IMR-90 (cell line): ENCODE measurements at regions not wholly inside any gene's neighbourhood (a gene's known extent, or its start where the extent isn't known, plus 50 kb on each side); places are given as distances from the start of the nearest gene placed in this dataset.

Experiments used
- ATAC-seq: fragments of 200-7000 bp; cut with Tn5 transposase; 2 replicates; pipeline ENCODE4 v1.9.1; 2020; ENCODE audit warnings: low read depth, mild to moderate bottlenecking, moderate library complexity
- BruUV-seq: library from RNA; stranded (reverse); fragments of 400-500 nt; replicated peaks from 2 replicates; lab custom pipeline; 2021; lab: Mats Ljungman, UMichigan
- CTCF ChIA-PET: fragments of 300-600 bp; formaldehyde crosslinking; extraction: SDS; loops from one replicate; lab custom pipeline; 2021; ENCODE audit warnings: antibody characterized with exemption; lab: Yijun Ruan, JAX
- POLR2A ChIA-PET: fragments of 300-600 bp; sonication (Branson Sonifier 250); formaldehyde crosslinking; loops from one replicate; lab custom pipeline; 2022; ENCODE audit warnings: antibody characterized with exemption; ENCODE audit not compliant: unreplicated experiment; lab: Charles Lee
- DNase-seq: peaks from one replicate; pipeline ENCODE4 v3.0.0; 2013
- H2AFZ ChIP-seq: replicated peaks from 2 replicates; pipeline ENCODE3; 2013; ENCODE audit warnings: low read length, mild to moderate bottlenecking; ENCODE audit not compliant: poor library complexity
- H2AK5ac ChIP-seq: 2 replicates; pipeline ENCODE4 v1.6.1; 2013; ENCODE audit warnings: low read depth, low read length, inconsistent platforms
- H2AK9ac ChIP-seq: replicated peaks from 2 replicates; pipeline ENCODE3; 2013; ENCODE audit warnings: mild to moderate bottlenecking, low read depth, low read length, moderate library complexity; ENCODE audit not compliant: poor library complexity
- H2BK120ac ChIP-seq: 2 replicates; pipeline ENCODE4 v1.6.1; 2013; ENCODE audit warnings: low read depth, low read length, inconsistent platforms
- H2BK15ac ChIP-seq: 3 replicates; pipeline ENCODE4 v1.6.1; 2013; ENCODE audit warnings: low read depth, low read length, inconsistent platforms
- H2BK20ac ChIP-seq: 2 replicates; pipeline ENCODE4 v1.6.1; 2013; ENCODE audit warnings: low read depth, mild to moderate bottlenecking, inconsistent platforms, low read length, moderate library complexity
- H2BK5ac ChIP-seq: 2 replicates; pipeline ENCODE4 v1.6.1; 2013; ENCODE audit warnings: mild to moderate bottlenecking, low read depth, low read length, inconsistent platforms; ENCODE audit not compliant: poor library complexity, severe bottlenecking
- H3K14ac ChIP-seq: replicated peaks from 2 replicates; pipeline ENCODE4 v1.6.1; 2013; ENCODE audit warnings: low read depth, low read length, inconsistent platforms
- H3K18ac ChIP-seq: 2 replicates; pipeline ENCODE4 v1.6.1; 2013; ENCODE audit warnings: low read depth, low read length, control low read depth
- H3K23ac ChIP-seq: 2 replicates; pipeline ENCODE4 v1.6.1; 2013; ENCODE audit warnings: low read depth, low read length, inconsistent platforms
- H3K27ac ChIP-seq: 2 replicates; pipeline ENCODE4 v1.5.1; 2013; ENCODE audit warnings: mild to moderate bottlenecking, control low read depth, low read length; ENCODE audit not compliant: insufficient read depth
- H3K27me3 ChIP-seq: 2 replicates; pipeline ENCODE4 v1.6.1; 2013; ENCODE audit warnings: low read length; ENCODE audit not compliant: control insufficient read depth, insufficient read depth
- H3K36me3 ChIP-seq: 2 replicates; pipeline ENCODE4 v1.6.1; 2013; ENCODE audit warnings: low read length, mixed read lengths; ENCODE audit not compliant: control insufficient read depth, insufficient read depth
- H3K4ac ChIP-seq: 2 replicates; pipeline ENCODE4 v1.6.1; 2013; ENCODE audit warnings: low read depth, low read length, inconsistent platforms
- H3K4me1 ChIP-seq: 2 replicates; pipeline ENCODE4 v1.6.1; 2013; ENCODE audit warnings: low read length, mixed read lengths; ENCODE audit not compliant: control insufficient read depth, insufficient read depth
- H3K4me2 ChIP-seq: 2 replicates; pipeline ENCODE4 v1.6.1; 2013; ENCODE audit warnings: low read depth, mild to moderate bottlenecking, control low read depth, low read length, moderate library complexity
- H3K4me3 ChIP-seq: 2 replicates; pipeline ENCODE4 v1.5.1; 2013; ENCODE audit warnings: low read depth, mild to moderate bottlenecking, control low read depth, low read length, moderate library complexity; ENCODE audit not compliant: insufficient read depth
- H3K56ac ChIP-seq: 2 replicates; pipeline ENCODE4 v1.6.1; 2013; ENCODE audit warnings: low read length, inconsistent platforms; ENCODE audit not compliant: insufficient read depth; ENCODE audit errors: extremely low read depth
- H3K79me1 ChIP-seq, 2 experiments: 2 replicates each; pipeline ENCODE4 v1.6.1; 2013; ENCODE audit warnings: low read length in 2 of 2, inconsistent platforms in 1 of 2, low read depth in 1 of 2
- H3K9ac ChIP-seq: 2 replicates; pipeline ENCODE4 v1.6.1; 2013; ENCODE audit warnings: low read depth, low read length, control low read depth
- H3K9me1 ChIP-seq: 2 replicates; pipeline ENCODE4 v1.6.1; 2013; ENCODE audit warnings: low read length, inconsistent platforms; ENCODE audit not compliant: insufficient read depth
- H3K9me3 ChIP-seq: 2 replicates; pipeline ENCODE4 v1.6.1; 2013; ENCODE audit warnings: low read length; ENCODE audit not compliant: control insufficient read depth, insufficient read depth
- H4K20me1 ChIP-seq: 2 replicates; pipeline ENCODE4 v1.6.1; 2013; ENCODE audit warnings: low read length, inconsistent platforms; ENCODE audit not compliant: insufficient read depth
- H4K5ac ChIP-seq: 2 replicates; pipeline ENCODE4 v1.6.1; 2013; ENCODE audit warnings: mild to moderate bottlenecking, low read depth, low read length, control low read depth
- H4K8ac ChIP-seq, 2 experiments: 2 replicates each; pipeline ENCODE4 v1.6.1; 2013; ENCODE audit warnings: low read depth in 2 of 2, low read length in 2 of 2, control low read depth in 1 of 2, inconsistent platforms in 1 of 2
- H4K91ac ChIP-seq: 2 replicates; pipeline ENCODE4 v1.6.1; 2013; ENCODE audit warnings: low read depth, low read length, inconsistent platforms; ENCODE audit not compliant: insufficient read depth
- BHLHE40 ChIP-seq: fragments of 150-350 bp; IDR thresholded peaks from 2 replicates; pipeline ENCODE4 v1.6.1; 2016; ENCODE audit warnings: mild to moderate bottlenecking, low read depth, low read length
- CEBPB ChIP-seq: IDR thresholded peaks from 2 replicates; pipeline ENCODE4 v1.6.1; 2012; ENCODE audit warnings: low read depth, low read length, improper control_type of control experiment
- CHD1 ChIP-seq: IDR thresholded peaks from 2 replicates; pipeline ENCODE4 v1.6.1; 2012; ENCODE audit warnings: low read depth, low read length, improper control_type of control experiment
- FOS ChIP-seq: fragments of 150-350 bp; IDR thresholded peaks from 2 replicates; pipeline ENCODE4 v1.6.1; 2016; ENCODE audit warnings: low read depth, low read length
- MAFK ChIP-seq: IDR thresholded peaks from 2 replicates; pipeline ENCODE4 v1.6.1; 2012; ENCODE audit warnings: low read depth, low read length, improper control_type of control experiment
- MAZ ChIP-seq: IDR thresholded peaks from 2 replicates; pipeline ENCODE4 v1.6.1; 2012; ENCODE audit warnings: low read depth, mild to moderate bottlenecking, low read length, improper control_type of control experiment, moderate library complexity, borderline replicate concordance
- MXI1 ChIP-seq: IDR thresholded peaks from 2 replicates; pipeline ENCODE4 v1.6.1; 2012; ENCODE audit warnings: low read depth, mild to moderate bottlenecking, low read length, moderate library complexity, borderline replicate concordance
- NFE2L2 ChIP-seq: fragments of 150-350 bp; IDR thresholded peaks from 2 replicates; pipeline ENCODE4 v1.6.1; 2016; ENCODE audit warnings: low read depth, mild to moderate bottlenecking, low read length
- POLR2A ChIP-seq: IDR thresholded peaks from 2 replicates; pipeline ENCODE4 v1.6.1; 2012; ENCODE audit warnings: mild to moderate bottlenecking, low read depth, low read length
- RAD21 ChIP-seq: IDR thresholded peaks from 2 replicates; pipeline ENCODE4 v1.6.1; 2012; ENCODE audit warnings: low read length, improper control_type of control experiment
- RCOR1 ChIP-seq: IDR thresholded peaks from 2 replicates; pipeline ENCODE4 v1.6.1; 2012; ENCODE audit warnings: mild to moderate bottlenecking, low read length, improper control_type of control experiment; ENCODE audit not compliant: insufficient replicate concordance
- RFX5 ChIP-seq: IDR thresholded peaks from 2 replicates; pipeline ENCODE4 v1.8.0; 2012; ENCODE audit warnings: low read depth, mild to moderate bottlenecking, low read length, moderate library complexity
- SMC3 ChIP-seq: fragments of 150-350 bp; IDR thresholded peaks from 2 replicates; pipeline ENCODE4 v1.6.1; 2016; ENCODE audit warnings: low read depth, mild to moderate bottlenecking, antibody characterized with exemption, low read length, moderate library complexity
- WGBS, 2 experiments: methylation state at CpG; one replicate each; pipeline versions ENCODE4 v1.1.5 to v1.1.7; 2013; ENCODE audit warnings: missing lambda C conversion rate in 2 of 2; ENCODE audit not compliant: insufficient read length in 1 of 2; ENCODE audit errors: extremely low coverage in 2 of 2; 5-methylcytosine and 5-hydroxymethylcytosine counted together
- dilution Hi-C: fragments of 300-500 bp; cut with HindIII; formaldehyde crosslinking; loops from one replicate; pipeline ENCODE4 v1.14.3; 2018; ENCODE audit warnings: low sequenced_read_pairs; ENCODE audit not compliant: unreplicated experiment
- in situ Hi-C: fragments of 300-500 bp; cut with MboI; formaldehyde crosslinking; loops from 3 replicates; pipeline ENCODE4 v1.14.3; 2019; ENCODE audit warnings: low sequenced_read_pairs, inconsistent platforms, mixed read lengths
- intact Hi-C: fragments of 100-400 bp; cut with micrococcal nuclease; formaldehyde crosslinking; loops from 2 replicates; pipeline ENCODE4 v1.10.0; 2022
- TF ChIP-seq, protein P1 (sequence below): fragments of 150-350 bp; IDR thresholded peaks from 2 replicates; pipeline ENCODE4 v1.6.1; 2017; ENCODE audit warnings: mild to moderate bottlenecking, antibody characterized with exemption, low read length, low read depth
- TF ChIP-seq, protein P2 (sequence below): conservative IDR thresholded peaks from 2 replicates; pipeline ENCODE4 v1.5.1; 2012; ENCODE audit warnings: mild to moderate bottlenecking, low read depth, low read length, improper control_type of control experiment
- TF ChIP-seq, protein P3 (sequence below): fragments of 150-350 bp; IDR thresholded peaks from 2 replicates; pipeline ENCODE4 v1.6.1; 2016; ENCODE audit warnings: low read depth, mild to moderate bottlenecking, low read length, moderate library complexity, borderline replicate concordance

DNA sequence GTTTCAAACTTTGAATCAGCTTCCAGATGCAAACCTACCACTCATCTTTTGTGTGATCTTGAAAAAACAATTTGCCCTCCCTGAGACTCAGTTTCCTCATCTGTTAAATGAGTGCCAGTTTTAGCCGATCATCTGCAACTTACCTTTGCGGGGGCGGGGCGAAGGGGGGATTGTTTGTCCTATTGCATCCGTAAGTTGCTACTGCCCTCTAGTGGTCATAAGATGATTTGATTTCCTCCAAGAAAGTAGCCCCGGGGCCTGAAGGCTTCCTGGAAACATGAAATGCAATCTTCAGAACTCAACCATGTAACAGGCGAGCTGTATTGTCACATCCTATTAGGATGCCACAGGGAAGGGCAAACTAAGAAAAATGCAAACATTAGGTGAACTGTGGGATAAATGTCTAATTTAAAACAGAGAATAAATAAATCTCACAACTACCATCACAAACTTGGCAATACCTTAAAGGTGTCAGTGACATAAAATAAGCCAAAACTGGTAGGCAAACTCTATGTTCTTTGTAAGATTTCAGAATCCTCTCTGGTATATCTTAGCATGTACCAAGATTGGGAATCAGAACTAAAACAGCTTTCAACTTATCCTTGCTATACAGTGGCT lies 63.5 kb upstream of the CLDN18 start:
- H2BK15ac ChIP-seq, result no peak overlapping the region
- peak overlapping the region; percentile 68 for H2AFZ ChIP-seq
- H2AK9ac ChIP-seq, result no peak overlapping the region
- no peaks in the 10 kb centered on the region for H3K4me1 ChIP-seq
- no peaks in the 10 kb centered on the region for H3K36me3 ChIP-seq
- H4K91ac ChIP-seq, result no peak overlapping the region
- ChIA-PET POLR2A (no interaction called here), CTCF (interaction anchor here (0.6 to 1.3 kb wide), 3 partner anchors 19 to 837 kb away, joined by 3 to 4 read pairs (median 3); no protein-coding TSS in a partner anchor)
- no TSS peak for BruUV-seq
- dilution Hi-C loops, result no loop called here
- H3K56ac ChIP-seq, result no peak overlapping the region
- no peaks in the 10 kb centered on the region for H3K9me3 ChIP-seq
- H3K23ac ChIP-seq, result no peak overlapping the region
- H2BK20ac ChIP-seq, result no peak overlapping the region
- no peak for TF ChIP-seq FOS
- TF ChIP-seq, protein P1, sequence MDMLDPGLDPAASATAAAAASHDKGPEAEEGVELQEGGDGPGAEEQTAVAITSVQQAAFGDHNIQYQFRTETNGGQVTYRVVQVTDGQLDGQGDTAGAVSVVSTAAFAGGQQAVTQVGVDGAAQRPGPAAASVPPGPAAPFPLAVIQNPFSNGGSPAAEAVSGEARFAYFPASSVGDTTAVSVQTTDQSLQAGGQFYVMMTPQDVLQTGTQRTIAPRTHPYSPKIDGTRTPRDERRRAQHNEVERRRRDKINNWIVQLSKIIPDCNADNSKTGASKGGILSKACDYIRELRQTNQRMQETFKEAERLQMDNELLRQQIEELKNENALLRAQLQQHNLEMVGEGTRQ, result no peak
- no peak for TF ChIP-seq MAFK
- no peak for TF ChIP-seq NFE2L2
- no peak for TF ChIP-seq BHLHE40
- peak; percentile 52 for TF ChIP-seq SMC3
- TF ChIP-seq, protein P2, sequence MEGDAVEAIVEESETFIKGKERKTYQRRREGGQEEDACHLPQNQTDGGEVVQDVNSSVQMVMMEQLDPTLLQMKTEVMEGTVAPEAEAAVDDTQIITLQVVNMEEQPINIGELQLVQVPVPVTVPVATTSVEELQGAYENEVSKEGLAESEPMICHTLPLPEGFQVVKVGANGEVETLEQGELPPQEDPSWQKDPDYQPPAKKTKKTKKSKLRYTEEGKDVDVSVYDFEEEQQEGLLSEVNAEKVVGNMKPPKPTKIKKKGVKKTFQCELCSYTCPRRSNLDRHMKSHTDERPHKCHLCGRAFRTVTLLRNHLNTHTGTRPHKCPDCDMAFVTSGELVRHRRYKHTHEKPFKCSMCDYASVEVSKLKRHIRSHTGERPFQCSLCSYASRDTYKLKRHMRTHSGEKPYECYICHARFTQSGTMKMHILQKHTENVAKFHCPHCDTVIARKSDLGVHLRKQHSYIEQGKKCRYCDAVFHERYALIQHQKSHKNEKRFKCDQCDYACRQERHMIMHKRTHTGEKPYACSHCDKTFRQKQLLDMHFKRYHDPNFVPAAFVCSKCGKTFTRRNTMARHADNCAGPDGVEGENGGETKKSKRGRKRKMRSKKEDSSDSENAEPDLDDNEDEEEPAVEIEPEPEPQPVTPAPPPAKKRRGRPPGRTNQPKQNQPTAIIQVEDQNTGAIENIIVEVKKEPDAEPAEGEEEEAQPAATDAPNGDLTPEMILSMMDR, result peak; percentile 70
- TF ChIP-seq POLR2A, result no peak
- no peak for TF ChIP-seq RCOR1
- TF ChIP-seq, protein P3, sequence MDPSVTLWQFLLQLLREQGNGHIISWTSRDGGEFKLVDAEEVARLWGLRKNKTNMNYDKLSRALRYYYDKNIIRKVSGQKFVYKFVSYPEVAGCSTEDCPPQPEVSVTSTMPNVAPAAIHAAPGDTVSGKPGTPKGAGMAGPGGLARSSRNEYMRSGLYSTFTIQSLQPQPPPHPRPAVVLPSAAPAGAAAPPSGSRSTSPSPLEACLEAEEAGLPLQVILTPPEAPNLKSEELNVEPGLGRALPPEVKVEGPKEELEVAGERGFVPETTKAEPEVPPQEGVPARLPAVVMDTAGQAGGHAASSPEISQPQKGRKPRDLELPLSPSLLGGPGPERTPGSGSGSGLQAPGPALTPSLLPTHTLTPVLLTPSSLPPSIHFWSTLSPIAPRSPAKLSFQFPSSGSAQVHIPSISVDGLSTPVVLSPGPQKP, result no peak
- TF ChIP-seq CHD1, result no peak
- TF ChIP-seq MXI1, result no peak
- peak; percentile 71 for TF ChIP-seq RAD21
- no peak for TF ChIP-seq RFX5
- TF ChIP-seq MAZ, result no peak
- TF ChIP-seq CEBPB, result no peak
- no peak overlapping the region for H3K9ac ChIP-seq
- no peak overlapping the region for H3K27ac ChIP-seq
- H3K4ac ChIP-seq, result no peak overlapping the region
- ATAC-seq (peak; percentile 63; the same call in 1 of the 2 replicates), DNase-seq (peak; percentile 71)
- H3K4me3 ChIP-seq, result no peak overlapping the region
- no peaks in the 10 kb centered on the region for H4K20me1 ChIP-seq
- no peak overlapping the region for H4K8ac ChIP-seq
- H4K5ac ChIP-seq, result no peak overlapping the region
- no peak overlapping the region for H3K4me2 ChIP-seq
- WGBS, 2 experiments, result no CpG with 5 or more reads among the region's 7 CpGs
- in situ Hi-C loops, result loop anchor here (10.0 kb wide), 1 partner anchor 842 kb away; no protein-coding TSS in a partner anchor
- H3K79me1 ChIP-seq, result no peaks in the 10 kb centered on the region
- intact Hi-C loops, result loop anchor here (1.0 to 10.0 kb wide), 3 partner anchors 841 to 1192 kb away; partner anchors contain the start of gene STAG1
- H3K27me3 ChIP-seq, result no peaks in the 10 kb centered on the region; the same call in none of the 2 replicates
- no peak overlapping the region for H3K18ac ChIP-seq
- no peak overlapping the region for H2AK5ac ChIP-seq
- no peak overlapping the region for H2BK5ac ChIP-seq
- no peaks in the 10 kb centered on the region for H3K9me1 ChIP-seq
- H3K14ac ChIP-seq, result no peak overlapping the region
- no peak overlapping the region for H2BK120ac ChIP-seq
